ENCODE measurements at regions not wholly inside any gene's neighbourhood (a gene's known extent, or its start where the extent isn't known, plus 50 kb on each side); places are given as distances from the start of the nearest gene placed in this dataset.
A peak's percentile ranks its signal among the peaks of the same experiment; 100 is the strongest.

DNA sequence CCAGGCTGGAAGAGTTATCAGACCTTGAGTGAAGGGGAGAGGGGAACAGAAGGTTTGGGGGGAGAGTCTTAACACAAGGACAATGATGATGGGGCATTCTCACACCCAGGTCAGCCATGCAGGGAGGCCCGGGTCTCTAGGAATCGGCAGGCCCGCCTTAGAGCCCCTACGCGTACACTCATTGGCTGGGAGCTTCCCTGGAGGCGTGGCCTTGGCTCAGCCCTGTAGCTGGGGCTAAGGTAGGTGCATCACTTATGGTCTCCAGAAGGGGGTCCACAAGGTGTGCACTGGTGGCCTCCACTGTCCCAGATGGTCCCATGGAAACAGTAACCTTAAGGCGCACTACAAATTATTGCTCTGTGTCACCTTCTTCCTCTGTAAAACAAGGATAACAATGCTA, 660.1 kb downstream of the MED13L start:
- Mint-ChIP-seq H3K9me3 (peaks cover 11% of the 10 kb centered on the region), H3K36me3 (ENCODE audit: low read depth) (no peaks in the 10 kb centered on the region), H3K27ac (no peak overlapping the region), H3K4me3 (no peak overlapping the region), H3K27me3 (ENCODE audit: low read depth, poor library complexity) (peaks cover 16% of the 10 kb centered on the region), H3K4me1 (no peaks in the 10 kb centered on the region)
- TF ChIP-seq, protein P1, sequence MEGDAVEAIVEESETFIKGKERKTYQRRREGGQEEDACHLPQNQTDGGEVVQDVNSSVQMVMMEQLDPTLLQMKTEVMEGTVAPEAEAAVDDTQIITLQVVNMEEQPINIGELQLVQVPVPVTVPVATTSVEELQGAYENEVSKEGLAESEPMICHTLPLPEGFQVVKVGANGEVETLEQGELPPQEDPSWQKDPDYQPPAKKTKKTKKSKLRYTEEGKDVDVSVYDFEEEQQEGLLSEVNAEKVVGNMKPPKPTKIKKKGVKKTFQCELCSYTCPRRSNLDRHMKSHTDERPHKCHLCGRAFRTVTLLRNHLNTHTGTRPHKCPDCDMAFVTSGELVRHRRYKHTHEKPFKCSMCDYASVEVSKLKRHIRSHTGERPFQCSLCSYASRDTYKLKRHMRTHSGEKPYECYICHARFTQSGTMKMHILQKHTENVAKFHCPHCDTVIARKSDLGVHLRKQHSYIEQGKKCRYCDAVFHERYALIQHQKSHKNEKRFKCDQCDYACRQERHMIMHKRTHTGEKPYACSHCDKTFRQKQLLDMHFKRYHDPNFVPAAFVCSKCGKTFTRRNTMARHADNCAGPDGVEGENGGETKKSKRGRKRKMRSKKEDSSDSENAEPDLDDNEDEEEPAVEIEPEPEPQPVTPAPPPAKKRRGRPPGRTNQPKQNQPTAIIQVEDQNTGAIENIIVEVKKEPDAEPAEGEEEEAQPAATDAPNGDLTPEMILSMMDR (IDR thresholded peaks at IDR 0.05) = no peak
- DNase-seq = no peak

DNA sequence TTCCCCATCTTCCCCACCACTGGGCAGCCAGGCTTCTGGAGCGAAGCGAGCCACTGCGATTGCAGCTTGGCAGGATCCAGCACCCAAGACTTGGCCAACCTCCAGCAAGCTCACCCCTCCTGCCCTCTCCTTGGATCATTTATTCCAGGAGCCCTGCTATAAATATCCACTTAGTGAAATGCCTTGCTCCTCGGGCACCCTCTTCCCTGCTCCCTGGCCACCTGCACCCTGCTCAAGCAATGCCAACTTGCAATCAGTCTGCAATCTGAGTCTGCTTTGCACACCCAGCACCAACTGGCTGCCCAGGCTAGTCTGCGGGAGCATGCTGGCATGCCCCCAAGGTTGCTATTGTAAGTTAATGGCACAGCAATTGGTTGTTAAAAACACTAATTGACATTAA, 666.0 kb downstream of the MED13L start:
- DNase-seq = no peak
- Mint-ChIP-seq H3K27ac (no peak overlapping the region), H3K4me3 (no peak overlapping the region), H3K9me3 (peaks cover 11% of the 10 kb centered on the region), H3K27me3 (ENCODE audit: low read depth, poor library complexity) (peaks cover 10% of the 10 kb centered on the region), H3K4me1 (peaks cover 4% of the 10 kb centered on the region), H3K36me3 (ENCODE audit: low read depth) (no peaks in the 10 kb centered on the region)
- TF ChIP-seq, protein P1 (IDR thresholded peaks at IDR 0.05) = no peak

GRCh38 chr12:115609347-115609746, 668.1 kb downstream of the MED13L start:
- H3K36me3 Mint-ChIP-seq (ENCODE audit: low read depth) = no peaks in the 10 kb centered on the region
- TF ChIP-seq, protein P1 (IDR thresholded peaks at IDR 0.05) = no peak
- peaks cover 15% of the 10 kb centered on the region for H3K4me1 Mint-ChIP-seq
- no peak for DNase-seq
- peaks cover 11% of the 10 kb centered on the region for H3K9me3 Mint-ChIP-seq
- no peak overlapping the region for H3K4me3 Mint-ChIP-seq
- no peak overlapping the region for H3K27ac Mint-ChIP-seq
- peaks cover 11% of the 10 kb centered on the region for H3K27me3 Mint-ChIP-seq (ENCODE audit: low read depth, poor library complexity)

- no peaks in the 10 kb centered on the region for H3K36me3 Mint-ChIP-seq (ENCODE audit: low read depth)
- H3K27ac Mint-ChIP-seq = no peak overlapping the region
- peaks cover 4% of the 10 kb centered on the region for H3K9me3 Mint-ChIP-seq
- H3K27me3 Mint-ChIP-seq (ENCODE audit: low read depth, poor library complexity) = peaks cover 11% of the 10 kb centered on the region
- H3K4me3 Mint-ChIP-seq = no peak overlapping the region
- TF ChIP-seq, protein P1 (IDR thresholded peaks at IDR 0.05) = no peak
- H3K4me1 Mint-ChIP-seq = peaks cover 15% of the 10 kb centered on the region
- peak; percentile 5 for DNase-seq
Measured at GRCh38 chr12:115606040-115606439, 671.5 kb downstream of the MED13L start.

GRCh38 chr12:115598871-115599811, 678.4 kb downstream of the MED13L start:
- Mint-ChIP-seq H3K27me3 (ENCODE audit: low read depth, poor library complexity) (peaks cover 10% of the 10 kb centered on the region), H3K36me3 (ENCODE audit: low read depth) (no peaks in the 10 kb centered on the region), H3K27ac (no peak overlapping the region), H3K4me1 (peaks cover 32% of the 10 kb centered on the region), H3K4me3 (peak overlapping the region; percentile 51), H3K9me3 (peaks cover 4% of the 10 kb centered on the region)
- TF ChIP-seq, protein P1 (IDR thresholded peaks at IDR 0.05) = no peak
- DNase-seq = peak; percentile 18

Measured in nephron progenitor cell (in vitro differentiated cells).